ENCODE measurements at regions not wholly inside any gene's neighbourhood (a gene's known extent, or its start where the extent isn't known, plus 50 kb on each side); places are given as distances from the start of the nearest gene placed in this dataset.

GRCh38 chr5:97752871-97753270 is 569.8 kb upstream of the RIOK2 start:
- Histone ChIP-seq H3K9me3 (ENCODE audit: control insufficient read depth in 4 of 4, insufficient read depth in 3 of 4, low read length in 3 of 4) (no peaks in the 10 kb centered on the region), H3K27me3 (ENCODE audit: control insufficient read depth in 3 of 3, insufficient read depth in 3 of 3, low read length in 2 of 3) (no peaks in the 10 kb centered on the region), H3K27ac (ENCODE audit: low read depth in 1 of 2, low read length in 1 of 2) (no peak overlapping the region), H3K4me1 (ENCODE audit: control insufficient read depth in 5 of 5, insufficient read depth in 5 of 5, low read length in 5 of 5) (no peaks in the 10 kb centered on the region), H3K9ac (ENCODE audit: insufficient read depth in 1 of 2, low read length in 2 of 2) (no peak overlapping the region), H3K36me3 (ENCODE audit: control insufficient read depth in 4 of 4, insufficient read depth in 4 of 4, low read length in 4 of 4) (no peaks in the 10 kb centered on the region), H3K4me3 (no peak overlapping the region)
- ATAC-seq (ENCODE audit: insufficient read depth, low FRiP score) = no peak
- DNase-seq = no peak
- TF ChIP-seq, protein P1, sequence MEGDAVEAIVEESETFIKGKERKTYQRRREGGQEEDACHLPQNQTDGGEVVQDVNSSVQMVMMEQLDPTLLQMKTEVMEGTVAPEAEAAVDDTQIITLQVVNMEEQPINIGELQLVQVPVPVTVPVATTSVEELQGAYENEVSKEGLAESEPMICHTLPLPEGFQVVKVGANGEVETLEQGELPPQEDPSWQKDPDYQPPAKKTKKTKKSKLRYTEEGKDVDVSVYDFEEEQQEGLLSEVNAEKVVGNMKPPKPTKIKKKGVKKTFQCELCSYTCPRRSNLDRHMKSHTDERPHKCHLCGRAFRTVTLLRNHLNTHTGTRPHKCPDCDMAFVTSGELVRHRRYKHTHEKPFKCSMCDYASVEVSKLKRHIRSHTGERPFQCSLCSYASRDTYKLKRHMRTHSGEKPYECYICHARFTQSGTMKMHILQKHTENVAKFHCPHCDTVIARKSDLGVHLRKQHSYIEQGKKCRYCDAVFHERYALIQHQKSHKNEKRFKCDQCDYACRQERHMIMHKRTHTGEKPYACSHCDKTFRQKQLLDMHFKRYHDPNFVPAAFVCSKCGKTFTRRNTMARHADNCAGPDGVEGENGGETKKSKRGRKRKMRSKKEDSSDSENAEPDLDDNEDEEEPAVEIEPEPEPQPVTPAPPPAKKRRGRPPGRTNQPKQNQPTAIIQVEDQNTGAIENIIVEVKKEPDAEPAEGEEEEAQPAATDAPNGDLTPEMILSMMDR (IDR thresholded peaks at IDR 0.05; ENCODE audit: control extremely low read depth, extremely low read depth) = no peak

GRCh38 chr5:97762483-97762882 is 579.4 kb upstream of the RIOK2 start:
- DNase-seq = no peak
- ATAC-seq (ENCODE audit: insufficient read depth, low FRiP score) = no peak
- Histone ChIP-seq H3K36me3 (ENCODE audit: control insufficient read depth in 4 of 4, insufficient read depth in 4 of 4, low read length in 4 of 4) (no peaks in the 10 kb centered on the region), H3K27me3 (ENCODE audit: control insufficient read depth in 3 of 3, insufficient read depth in 3 of 3, low read length in 2 of 3) (no peaks in the 10 kb centered on the region), H3K27ac (ENCODE audit: low read depth in 1 of 2, low read length in 1 of 2) (no peak overlapping the region), H3K4me1 (ENCODE audit: control insufficient read depth in 5 of 5, insufficient read depth in 5 of 5, low read length in 5 of 5) (no peaks in the 10 kb centered on the region), H3K9ac (ENCODE audit: insufficient read depth in 1 of 2, low read length in 2 of 2) (no peak overlapping the region), H3K4me3 (no peak overlapping the region), H3K9me3 (ENCODE audit: control insufficient read depth in 4 of 4, insufficient read depth in 3 of 4, low read length in 3 of 4) (peaks cover 0 to 2% (median 0%) of the 10 kb centered on the region in 4 donors)
- TF ChIP-seq, protein P1 (IDR thresholded peaks at IDR 0.05; ENCODE audit: control extremely low read depth, extremely low read depth) = no peak

DNA sequence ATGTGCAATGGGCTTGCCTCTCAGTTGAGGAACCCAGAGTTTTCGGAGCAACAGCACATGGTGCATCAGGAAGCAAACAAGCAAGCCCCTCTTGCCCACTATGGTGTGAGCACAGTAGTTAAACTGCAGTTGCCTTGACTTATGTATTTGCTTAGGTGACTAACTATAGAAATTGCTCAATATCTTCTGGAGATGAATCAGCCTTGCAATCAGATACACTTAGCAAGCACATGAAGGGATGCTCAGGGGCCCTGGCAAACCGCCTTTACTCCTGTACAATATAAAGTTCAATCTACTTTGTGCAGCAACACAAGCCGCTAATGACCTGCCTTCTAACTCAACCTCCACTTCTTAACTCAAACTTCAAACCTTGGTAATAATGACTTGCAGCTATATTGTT is 581.7 kb upstream of the RIOK2 start:
- no peak for ATAC-seq (ENCODE audit: insufficient read depth, low FRiP score)
- Histone ChIP-seq H3K27me3 (ENCODE audit: control insufficient read depth in 3 of 3, insufficient read depth in 3 of 3, low read length in 2 of 3) (no peaks in the 10 kb centered on the region), H3K4me1 (ENCODE audit: control insufficient read depth in 5 of 5, insufficient read depth in 5 of 5, low read length in 5 of 5) (no peaks in the 10 kb centered on the region), H3K9me3 (ENCODE audit: control insufficient read depth in 4 of 4, insufficient read depth in 3 of 4, low read length in 3 of 4) (peaks cover 0 to 2% (median 0%) of the 10 kb centered on the region in 4 donors), H3K36me3 (ENCODE audit: control insufficient read depth in 4 of 4, insufficient read depth in 4 of 4, low read length in 4 of 4) (no peaks in the 10 kb centered on the region), H3K9ac (ENCODE audit: insufficient read depth in 1 of 2, low read length in 2 of 2) (no peak overlapping the region), H3K4me3 (no peak overlapping the region), H3K27ac (ENCODE audit: low read depth in 1 of 2, low read length in 1 of 2) (no peak overlapping the region)
- DNase-seq = no peak
- WGBS, 2 donors = 89% methylated on average over 3 of the region's 3 CpGs
- TF ChIP-seq, protein P1 (IDR thresholded peaks at IDR 0.05; ENCODE audit: control extremely low read depth, extremely low read depth) = no peak

DNA sequence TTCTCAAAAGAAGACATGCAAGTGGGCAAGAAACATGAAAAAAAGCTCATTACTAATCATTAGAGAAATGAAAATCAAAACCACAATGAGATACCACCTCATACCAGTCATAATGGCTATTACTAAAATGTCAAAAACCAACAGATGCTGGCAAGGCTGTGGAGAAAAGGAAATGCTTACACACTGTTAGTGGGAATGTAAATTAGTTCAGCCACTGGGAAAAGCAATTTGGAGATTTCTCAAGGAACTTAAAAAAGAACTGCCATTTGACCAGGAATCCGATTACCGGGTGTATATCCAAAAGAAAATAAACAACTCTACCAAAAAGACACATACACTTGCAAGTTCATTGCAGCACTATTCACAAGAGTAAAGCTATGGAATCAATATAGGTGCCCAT is 595.4 kb upstream of the RIOK2 start:
- ATAC-seq (ENCODE audit: insufficient read depth, low FRiP score) = no peak
- no peak overlapping the region for H3K27ac ChIP-seq (ENCODE audit: low read depth in 1 of 2, low read length in 1 of 2)
- 84 to 90% methylated on average over 2 of the region's 2 CpGs for WGBS, 2 donors
- H3K27me3 ChIP-seq (ENCODE audit: control insufficient read depth in 3 of 3, insufficient read depth in 3 of 3, low read length in 2 of 3) = no peaks in the 10 kb centered on the region
- H3K9me3 ChIP-seq (ENCODE audit: control insufficient read depth in 4 of 4, insufficient read depth in 3 of 4, low read length in 3 of 4) = peaks cover 0 to 2% (median 0%) of the 10 kb centered on the region in 4 donors
- H3K4me3 ChIP-seq = no peak overlapping the region
- H3K9ac ChIP-seq (ENCODE audit: insufficient read depth in 1 of 2, low read length in 2 of 2) = no peak overlapping the region
- TF ChIP-seq, protein P1 (IDR thresholded peaks at IDR 0.05; ENCODE audit: control extremely low read depth, extremely low read depth) = no peak
- DNase-seq = no peak
- H3K4me1 ChIP-seq (ENCODE audit: control insufficient read depth in 5 of 5, insufficient read depth in 5 of 5, low read length in 5 of 5) = no peaks in the 10 kb centered on the region
- H3K36me3 ChIP-seq (ENCODE audit: control insufficient read depth in 4 of 4, insufficient read depth in 4 of 4, low read length in 4 of 4) = no peaks in the 10 kb centered on the region

Data from lung (tissue), 11 donors.